Activated T-helper 1 cell treated with anti-CD3 and anti-CD28 coated beads, Interleukin-12 subunit alpha, Interleukin-12 subunit beta, Interleukin-2, Interleukin-4 antibody, amounts not matched to agents 30 ng/mL and 10 ng/mL and 1 ng/mL, durations not matched to agents 14 hours and 24 hours and 36 hours (primary cell): ENCODE measurements at regions not wholly inside any gene's neighbourhood (a gene's known extent, or its start where the extent isn't known, plus 50 kb on each side); places are given as distances from the start of the nearest gene placed in this dataset.
"Not testable (repeated sequence)": the region's sequence is repeated elsewhere in the genome, so short reads cannot be mapped to it uniquely, and the experiment has no call there.

Experiments
- DNase-seq: peaks from one replicate; pipeline ENCODE4 v3.0.0; 2021; ENCODE audit warnings: low spot score
- H3K27ac Mint-ChIP-seq: one replicate; pipeline ENCODE4 v1.8.0; 2021; ENCODE audit warnings: mild to moderate bottlenecking, mixed read lengths
- H3K27me3 Mint-ChIP-seq: one replicate; pipeline ENCODE4 v1.8.0; 2022; ENCODE audit warnings: mild to moderate bottlenecking, moderate library complexity, mixed read lengths; ENCODE audit not compliant: insufficient read depth
- H3K36me3 Mint-ChIP-seq: one replicate; pipeline ENCODE4 v1.8.0; 2021; ENCODE audit warnings: low read depth, mixed read lengths
- H3K4me1 Mint-ChIP-seq: one replicate; pipeline ENCODE4 v1.8.0; 2021; ENCODE audit warnings: low read depth, mixed read lengths
- H3K4me3 Mint-ChIP-seq: one replicate; pipeline ENCODE4 v1.8.0; 2021; ENCODE audit warnings: mild to moderate bottlenecking, moderate library complexity, mixed read lengths
- H3K9me3 Mint-ChIP-seq: one replicate; pipeline ENCODE4 v1.8.0; 2021; ENCODE audit warnings: mixed read lengths
- intact Hi-C: fragments of 100-400 bp; cut with micrococcal nuclease; formaldehyde crosslinking; loops from one replicate; pipeline ENCODE4 v1.15.1; 2024

GRCh38 chr4:104915864-104916263 lies 230.8 kb upstream of the TET2 start:
- no peak for DNase-seq
- no peaks in the 10 kb centered on the region for H3K4me1 Mint-ChIP-seq
- no peak overlapping the region for H3K4me3 Mint-ChIP-seq
- no peak overlapping the region for H3K27ac Mint-ChIP-seq
- H3K9me3 Mint-ChIP-seq = peaks cover 11% of the 10 kb centered on the region
- peaks cover 6% of the 10 kb centered on the region for H3K27me3 Mint-ChIP-seq
- H3K36me3 Mint-ChIP-seq = peaks cover 3% of the 10 kb centered on the region
- intact Hi-C loops = no loop called here

- Mint-ChIP-seq H3K4me1 (no peaks in the 10 kb centered on the region), H3K27me3 (peaks cover 6% of the 10 kb centered on the region), H3K27ac (no peak overlapping the region), H3K4me3 (no peak overlapping the region), H3K36me3 (no peaks in the 10 kb centered on the region), H3K9me3 (no peaks in the 10 kb centered on the region)
- intact Hi-C loops = no loop called here
- no peak for DNase-seq
Measured at GRCh38 chr4:104919406-104919805, 227.3 kb upstream of the TET2 start.

DNA sequence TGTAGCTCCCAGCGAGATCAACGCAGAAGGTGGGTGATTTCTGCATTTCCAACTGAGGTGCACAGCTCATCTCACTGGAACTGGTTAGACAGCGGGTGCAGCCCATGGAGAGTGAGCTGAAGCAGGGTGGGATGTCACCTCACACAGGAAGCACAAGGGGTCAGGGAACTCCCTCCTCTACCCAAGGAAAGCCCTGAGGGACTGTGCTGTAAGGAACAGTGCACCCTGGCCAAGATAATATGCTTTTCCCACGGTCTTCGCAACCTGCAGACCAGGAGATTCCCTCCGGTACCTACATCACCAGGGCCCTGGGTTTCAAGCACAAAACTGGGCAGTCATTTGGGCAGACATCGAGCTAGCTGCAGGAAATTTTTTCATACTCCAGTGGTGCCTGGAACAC lies 216.4 kb upstream of the TET2 start:
- DNase-seq = no peak
- peaks cover 19% of the 10 kb centered on the region for H3K9me3 Mint-ChIP-seq
- peaks cover 46% of the 10 kb centered on the region for H3K4me1 Mint-ChIP-seq
- peaks cover 4% of the 10 kb centered on the region for H3K27me3 Mint-ChIP-seq
- no peak overlapping the region for H3K4me3 Mint-ChIP-seq
- H3K27ac Mint-ChIP-seq = no peak overlapping the region
- intact Hi-C loops = loop anchor here (2.0 to 5.0 kb wide), 2 partner anchors 37 to 217 kb away; partner anchors contain the start of gene TET2
- peaks cover 11% of the 10 kb centered on the region for H3K36me3 Mint-ChIP-seq

DNA sequence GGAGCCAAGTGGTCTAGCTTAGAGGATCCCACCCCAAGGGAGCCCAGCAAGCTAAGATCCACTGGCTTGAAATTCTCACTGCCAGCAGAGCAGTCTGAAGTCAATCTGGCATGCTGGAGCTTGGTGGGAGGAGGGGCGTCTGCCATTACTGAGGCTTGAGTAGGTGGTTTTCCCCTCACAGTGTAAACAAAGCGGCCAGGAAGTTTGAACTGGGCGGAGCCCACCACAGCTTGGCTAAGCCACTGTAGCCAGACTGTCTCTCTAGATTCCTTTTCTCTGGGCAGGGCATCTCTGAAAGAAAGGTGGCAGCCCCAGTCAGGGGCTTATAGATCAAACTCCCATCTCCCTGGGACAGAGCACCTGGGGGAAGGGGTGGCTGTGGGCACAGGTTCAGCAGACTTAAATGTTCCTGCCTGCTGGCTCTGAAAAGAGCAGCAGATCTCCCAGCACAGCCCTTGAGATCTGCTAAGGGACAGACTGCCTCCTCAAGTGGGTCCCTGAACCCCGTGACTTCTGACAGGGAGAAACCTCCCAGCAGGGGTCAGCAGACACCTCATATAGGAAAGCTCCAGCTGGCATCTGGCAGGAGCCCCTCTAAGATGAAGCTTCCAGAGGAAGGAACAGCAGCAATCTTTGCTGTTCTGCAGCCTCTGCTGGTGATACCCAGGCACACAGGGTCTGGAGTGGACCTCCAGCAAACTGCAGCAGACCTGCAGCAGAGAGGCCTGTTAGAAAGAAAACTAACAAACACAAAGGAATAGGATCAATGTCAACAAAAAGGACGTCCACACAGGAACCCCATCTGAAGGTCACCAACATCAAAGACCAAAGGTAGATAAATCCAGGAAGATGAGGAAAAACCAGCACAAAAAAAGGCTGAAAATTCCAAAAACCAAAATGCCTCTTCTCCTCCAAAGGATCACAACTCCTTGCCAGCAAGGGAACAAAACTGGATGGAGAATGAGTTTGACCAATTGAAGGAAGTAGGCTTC lies 215.6 kb upstream of the TET2 start:
- peaks cover 23% of the 10 kb centered on the region for H3K9me3 Mint-ChIP-seq
- not testable (repeated sequence) for H3K27me3 Mint-ChIP-seq
- intact Hi-C loops = loop anchor here (1.0 to 5.0 kb wide), 3 partner anchors 36 to 542 kb away; partner anchors contain the start of gene TET2

GRCh38 chr4:104938624-104939023 lies 208.1 kb upstream of the TET2 start:
- H3K36me3 Mint-ChIP-seq = peaks cover 7% of the 10 kb centered on the region
- H3K9me3 Mint-ChIP-seq = peaks cover 14% of the 10 kb centered on the region
- intact Hi-C loops = loop anchor here (5.0 kb wide), 1 partner anchor 61 kb away; no protein-coding TSS in a partner anchor
- peak; percentile 7 for DNase-seq
- H3K27ac Mint-ChIP-seq = no peak overlapping the region
- peaks cover 1% of the 10 kb centered on the region for H3K27me3 Mint-ChIP-seq
- H3K4me1 Mint-ChIP-seq = peaks cover 16% of the 10 kb centered on the region
- H3K4me3 Mint-ChIP-seq = no peak overlapping the region

More for the DNA sequence above, 215.6 kb upstream of the TET2 start:
- not testable (repeated sequence) for H3K4me3 Mint-ChIP-seq, H3K27ac Mint-ChIP-seq
- H3K4me1 Mint-ChIP-seq = peaks cover 46% of the 10 kb centered on the region
- H3K36me3 Mint-ChIP-seq = peaks cover 11% of the 10 kb centered on the region
- DNase-seq = peak; percentile 19

- H3K9me3 Mint-ChIP-seq = no peaks in the 10 kb centered on the region
- no peak overlapping the region for H3K4me3 Mint-ChIP-seq
- H3K36me3 Mint-ChIP-seq = peaks cover 5% of the 10 kb centered on the region
- H3K27ac Mint-ChIP-seq = no peak overlapping the region
- DNase-seq = no peak
- peaks cover 1% of the 10 kb centered on the region for H3K27me3 Mint-ChIP-seq
- intact Hi-C loops = loop anchor here (5.0 kb wide), 1 partner anchor 121 kb away; no protein-coding TSS in a partner anchor
- H3K4me1 Mint-ChIP-seq = peaks cover 23% of the 10 kb centered on the region
Measured at GRCh38 chr4:104940927-104941326, 205.7 kb upstream of the TET2 start.

GRCh38 chr4:104941661-104942062 lies 205.0 kb upstream of the TET2 start:
- H3K4me3 Mint-ChIP-seq = no peak overlapping the region

GRCh38 chr4:104942990-104943743 lies 203.5 kb upstream of the TET2 start:
- DNase-seq = no peak
- peaks cover 5% of the 10 kb centered on the region for H3K36me3 Mint-ChIP-seq
- peak overlapping the region; percentile 19 for H3K27ac Mint-ChIP-seq
- H3K4me3 Mint-ChIP-seq = no peak overlapping the region
- H3K4me1 Mint-ChIP-seq = peaks cover 23% of the 10 kb centered on the region
- intact Hi-C loops = loop anchor here (2.0 to 5.0 kb wide), 2 partner anchors 24 to 119 kb away; no protein-coding TSS in a partner anchor
- peaks cover 3% of the 10 kb centered on the region for H3K27me3 Mint-ChIP-seq
- H3K9me3 Mint-ChIP-seq = peaks cover 5% of the 10 kb centered on the region

More at GRCh38 chr4:104941661-104942062, 205.0 kb upstream of the TET2 start:
- Mint-ChIP-seq H3K9me3 (no peaks in the 10 kb centered on the region), H3K4me1 (peaks cover 23% of the 10 kb centered on the region), H3K36me3 (peaks cover 5% of the 10 kb centered on the region), H3K27me3 (peaks cover 3% of the 10 kb centered on the region), H3K27ac (no peak overlapping the region)
- DNase-seq = no peak
- intact Hi-C loops = loop anchor here (2.0 to 5.0 kb wide), 2 partner anchors 25 to 121 kb away; no protein-coding TSS in a partner anchor

GRCh38 chr4:104944596-104944995 lies 202.1 kb upstream of the TET2 start:
- Mint-ChIP-seq H3K9me3 (peaks cover 5% of the 10 kb centered on the region), H3K36me3 (peaks cover 5% of the 10 kb centered on the region), H3K27ac (no peak overlapping the region), H3K4me3 (no peak overlapping the region), H3K27me3 (peaks cover 3% of the 10 kb centered on the region), H3K4me1 (peaks cover 14% of the 10 kb centered on the region)
- intact Hi-C loops = loop anchor here (5.0 kb wide), 1 partner anchor 118 kb away; no protein-coding TSS in a partner anchor
- no peak for DNase-seq

DNA sequence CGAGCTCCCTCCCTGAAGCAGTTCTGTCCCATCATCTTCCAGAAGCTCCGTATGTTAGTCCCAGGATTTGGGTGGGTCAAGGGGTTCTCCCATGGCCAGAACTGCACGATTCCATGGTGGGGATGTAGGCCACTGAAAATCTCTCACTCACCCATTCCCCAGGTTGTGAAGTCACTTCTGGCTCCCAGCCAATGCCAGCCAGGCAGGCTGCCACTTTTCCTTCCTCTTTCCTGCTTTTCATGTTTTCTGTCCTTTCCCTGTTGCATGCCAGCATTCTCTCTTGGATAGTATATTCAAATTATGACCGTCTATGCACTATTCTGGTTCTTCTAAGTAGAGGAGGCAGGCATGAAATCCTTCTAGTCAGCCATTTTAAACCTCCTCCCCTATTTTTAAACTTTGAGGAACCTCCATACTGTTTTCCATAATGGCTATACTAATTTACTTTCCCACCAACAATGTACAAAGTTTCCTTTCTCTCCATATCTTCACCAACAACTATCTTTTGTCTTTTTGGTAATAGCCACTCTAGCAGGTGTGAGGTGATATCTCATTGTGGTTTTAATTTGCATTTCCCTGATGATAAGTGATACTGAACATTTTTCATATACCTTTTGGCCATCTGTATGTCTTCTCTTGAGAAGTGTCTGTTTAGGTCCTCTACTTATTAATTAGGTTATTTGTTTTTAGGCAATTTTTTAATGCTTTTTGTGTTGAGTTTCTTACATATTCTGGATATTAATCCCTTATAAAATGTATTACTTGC lies 182.1 kb upstream of the TET2 start:
- intact Hi-C loops = loop anchor here (5.0 to 10.0 kb wide), 2 partner anchors 230 to 488 kb away; no protein-coding TSS in a partner anchor
- H3K27me3 Mint-ChIP-seq = no peaks in the 10 kb centered on the region

GRCh38 chr4:104966349-104967033 lies 180.2 kb upstream of the TET2 start:
- peaks cover 8% of the 10 kb centered on the region for H3K9me3 Mint-ChIP-seq
- H3K27me3 Mint-ChIP-seq = peaks cover 5% of the 10 kb centered on the region
- peak overlapping the region; percentile 91 for H3K27ac Mint-ChIP-seq
- peaks cover 17% of the 10 kb centered on the region for H3K4me1 Mint-ChIP-seq
- intact Hi-C loops = loop anchor here (1.0 to 10.0 kb wide), 11 partner anchors 24 to 742 kb away; partner anchors contain the start of genes GSTCD, INTS12 and TET2
- DNase-seq = peak; percentile 42
- H3K4me3 Mint-ChIP-seq = peak overlapping the region; percentile 63
- H3K36me3 Mint-ChIP-seq = peaks cover 6% of the 10 kb centered on the region

More for the DNA sequence above, 182.1 kb upstream of the TET2 start:
- Mint-ChIP-seq H3K27ac (no peak overlapping the region), H3K36me3 (peaks cover 6% of the 10 kb centered on the region), H3K4me1 (peaks cover 17% of the 10 kb centered on the region), H3K9me3 (peaks cover 7% of the 10 kb centered on the region), H3K4me3 (no peak overlapping the region)
- no peak for DNase-seq
